SU-DHL-6 (cell line): ENCODE measurements at regions not wholly inside any gene's neighbourhood (a gene's known extent, or its start where the extent isn't known, plus 50 kb on each side); places are given as distances from the start of the nearest gene placed in this dataset.

Experiments
- H2AFZ ChIP-seq: fragments of 200-600 bp; sonication (generic); 2 replicates; pipeline ENCODE4 v1.6.1; 2014; ENCODE audit warnings: low read depth, mild to moderate bottlenecking, moderate library complexity, mixed read lengths, antibody characterized with exemption, low read length; ENCODE audit not compliant: severe bottlenecking
- H3F3A ChIP-seq: fragments of 200-600 bp; shearing (Covaris generic); 2 replicates; pipeline ENCODE4 v1.6.0; 2016; ENCODE audit warnings: antibody characterized with exemption, mild to moderate bottlenecking; ENCODE audit not compliant: insufficient read depth
- H3K27ac ChIP-seq: fragments of 200-600 bp; sonication (generic); 2 replicates; pipeline ENCODE4 v1.5.1; 2016; ENCODE audit warnings: low read depth, mild to moderate bottlenecking, low read length, moderate library complexity, mixed read lengths
- H3K27me3 ChIP-seq: fragments of 200-600 bp; sonication (generic), shearing (Covaris generic); 2 replicates; pipeline ENCODE4 v1.6.0; 2014; ENCODE audit warnings: mild to moderate bottlenecking, low read length
- H3K36me3 ChIP-seq: fragments of 200-600 bp; sonication (generic); 2 replicates; pipeline ENCODE4 v1.6.1; 2014; ENCODE audit warnings: mild to moderate bottlenecking, low read length, mixed read lengths
- H3K4me2 ChIP-seq: fragments of 300-600, 200-600 bp; shearing (Covaris generic), sonication (generic); 2 replicates; pipeline ENCODE4 v1.6.0; 2014; ENCODE audit warnings: low read length, low read depth, mild to moderate bottlenecking; ENCODE audit not compliant: poor library complexity, severe bottlenecking
- H3K4me3 ChIP-seq: fragments of 200-600 bp; sonication (generic); 2 replicates; pipeline ENCODE4 v1.5.1; 2014; ENCODE audit warnings: antibody characterized with exemption, low read length, mild to moderate bottlenecking, mixed read lengths; ENCODE audit not compliant: insufficient read depth, poor library complexity, severe bottlenecking
- H3K79me2 ChIP-seq: fragments of 200-600 bp; sonication (generic); 2 replicates; pipeline ENCODE4 v1.6.1; 2014; ENCODE audit warnings: mild to moderate bottlenecking, low read length, moderate library complexity; ENCODE audit not compliant: insufficient read depth
- H3K9ac ChIP-seq: fragments of 200-600 bp; sonication (generic); 2 replicates; pipeline ENCODE4 v1.7.0; 2014; ENCODE audit warnings: mild to moderate bottlenecking, low read length
- H3K9me2 ChIP-seq: fragments of 200-600 bp; sonication (generic); replicated peaks from 2 replicates; pipeline ENCODE4 v1.6.1; 2014; ENCODE audit warnings: low read length; ENCODE audit not compliant: insufficient read depth
- H3K9me3 ChIP-seq: fragments of 200-600 bp; sonication (generic); 2 replicates; pipeline ENCODE4 v1.6.1; 2014; ENCODE audit warnings: low read length, mixed read lengths; ENCODE audit not compliant: insufficient read depth
- H4K20me1 ChIP-seq: fragments of 200-600 bp; sonication (generic); 2 replicates; pipeline ENCODE4 v1.6.1; 2014; ENCODE audit warnings: low read depth, mild to moderate bottlenecking, antibody characterized with exemption, low read length, moderate library complexity, mixed read lengths
- CTCF ChIP-seq: fragments of 200-600 bp; sonication (generic); IDR thresholded peaks from one replicate; pipeline ENCODE4 v1.5.1; 2017; ENCODE audit warnings: antibody characterized with exemption, mild to moderate bottlenecking, low read length, moderate library complexity; ENCODE audit not compliant: insufficient read depth, poor library complexity, severe bottlenecking
- EZH2phosphoT487 ChIP-seq: fragments of 200-600 bp; sonication (generic), shearing (Covaris generic); conservative IDR thresholded peaks from 2 replicates; pipeline ENCODE4 v1.6.1; 2018; ENCODE audit warnings: mild to moderate bottlenecking, antibody characterized with exemption, low read length, moderate library complexity, mixed read lengths

GRCh38 chr20:4066551-4066950 is 51.2 kb upstream of the RNF24 start:
- no peaks in the 10 kb centered on the region for H3K9me3 ChIP-seq
- TF ChIP-seq CTCF (no peak), EZH2phosphoT487 (no peak)
- H3K79me2 ChIP-seq, result no peaks in the 10 kb centered on the region
- no peak overlapping the region for H3K4me3 ChIP-seq
- H3F3A ChIP-seq, result no peaks in the 10 kb centered on the region
- no peaks in the 10 kb centered on the region for H4K20me1 ChIP-seq
- H3K36me3 ChIP-seq, result no peaks in the 10 kb centered on the region
- no peak overlapping the region for H3K4me2 ChIP-seq
- no peak overlapping the region for H3K9ac ChIP-seq
- no peak overlapping the region for H2AFZ ChIP-seq
- H3K27me3 ChIP-seq, result no peaks in the 10 kb centered on the region
- H3K27ac ChIP-seq, result no peak overlapping the region
- no peaks in the 10 kb centered on the region for H3K9me2 ChIP-seq

- H3K4me2 ChIP-seq, result no peak overlapping the region
- H2AFZ ChIP-seq, result no peak overlapping the region
Measured at GRCh38 chr20:4065391-4065844, 50.1 kb upstream of the RNF24 start.

More at GRCh38 chr20:4065391-4065844, 50.1 kb upstream of the RNF24 start:
- Histone ChIP-seq H3K4me3 (no peak overlapping the region), H3K9ac (no peak overlapping the region), H3K79me2 (no peaks in the 10 kb centered on the region), H3K27me3 (no peaks in the 10 kb centered on the region), H4K20me1 (no peaks in the 10 kb centered on the region), H3K27ac (no peak overlapping the region), H3K9me3 (no peaks in the 10 kb centered on the region), H3K36me3 (no peaks in the 10 kb centered on the region), H3K9me2 (no peaks in the 10 kb centered on the region), H3F3A (no peaks in the 10 kb centered on the region)
- TF ChIP-seq EZH2phosphoT487 (no peak), CTCF (no peak)
